HL-60 (cell line): ENCODE measurements at regions not wholly inside any gene's neighbourhood (a gene's known extent, or its start where the extent isn't known, plus 50 kb on each side); places are given as distances from the start of the nearest gene placed in this dataset.

ENCODE experiments used
- CTCF ChIP-seq: IDR thresholded peaks from one replicate; pipeline ENCODE4 v1.5.1; 2011; ENCODE audit warnings: low read length, control low read depth, inconsistent platforms; ENCODE audit not compliant: insufficient read depth
- POLR2AphosphoS5 ChIP-seq: IDR thresholded peaks from 2 replicates; pipeline ENCODE4 v1.6.1; 2012; ENCODE audit warnings: low read depth

GRCh38 chr1:222441066-222441465, 106.8 kb downstream of the HHIPL2 start:
- TF ChIP-seq CTCF = no peak
- no peak for TF ChIP-seq POLR2AphosphoS5
